ENCODE measurements at regions not wholly inside any gene's neighbourhood (a gene's known extent, or its start where the extent isn't known, plus 50 kb on each side); places are given as distances from the start of the nearest gene placed in this dataset.
"Not testable (repeated sequence)": the region's sequence is repeated elsewhere in the genome, so short reads cannot be mapped to it uniquely, and the experiment has no call there.

DNA sequence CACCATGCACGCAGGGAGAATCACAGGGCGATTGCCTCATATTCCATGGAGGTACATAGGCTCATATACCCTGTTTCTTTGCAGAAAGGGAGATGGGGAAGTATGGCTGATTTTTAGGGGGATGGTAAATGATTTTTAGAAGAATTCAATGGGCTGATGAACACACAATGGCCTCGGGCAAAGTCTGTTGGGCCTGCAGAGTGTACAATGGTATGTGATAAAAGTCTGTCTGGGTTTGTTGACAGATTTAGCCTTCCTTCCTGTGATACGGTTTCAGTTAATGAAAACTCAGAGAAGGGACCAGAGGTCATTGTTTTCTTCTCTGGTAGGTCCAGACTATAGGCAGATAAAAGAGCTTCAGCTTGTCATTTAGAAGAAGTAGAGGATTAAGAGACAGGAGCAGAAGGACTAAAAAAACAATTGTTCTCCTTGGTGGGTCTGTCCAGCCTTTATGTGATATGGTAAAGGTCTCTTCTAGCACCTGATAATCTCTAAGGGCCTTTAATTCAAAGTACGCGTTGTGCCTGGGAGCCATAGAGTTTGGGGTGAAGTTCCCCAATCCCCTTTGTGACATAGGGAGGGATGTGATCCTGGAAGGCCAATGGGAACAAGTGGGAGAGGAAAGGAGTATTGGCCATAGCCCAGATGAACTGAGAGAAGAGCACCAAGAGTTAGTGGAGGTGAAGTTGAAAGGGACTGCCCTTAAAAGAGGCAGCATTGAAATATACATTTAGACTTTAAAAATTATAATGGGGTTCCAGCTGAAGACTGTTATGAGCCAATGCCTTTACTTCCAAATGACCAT lies 107.5 kb upstream of the SERPINE2 start:
- no peak for DNase-seq

DNA sequence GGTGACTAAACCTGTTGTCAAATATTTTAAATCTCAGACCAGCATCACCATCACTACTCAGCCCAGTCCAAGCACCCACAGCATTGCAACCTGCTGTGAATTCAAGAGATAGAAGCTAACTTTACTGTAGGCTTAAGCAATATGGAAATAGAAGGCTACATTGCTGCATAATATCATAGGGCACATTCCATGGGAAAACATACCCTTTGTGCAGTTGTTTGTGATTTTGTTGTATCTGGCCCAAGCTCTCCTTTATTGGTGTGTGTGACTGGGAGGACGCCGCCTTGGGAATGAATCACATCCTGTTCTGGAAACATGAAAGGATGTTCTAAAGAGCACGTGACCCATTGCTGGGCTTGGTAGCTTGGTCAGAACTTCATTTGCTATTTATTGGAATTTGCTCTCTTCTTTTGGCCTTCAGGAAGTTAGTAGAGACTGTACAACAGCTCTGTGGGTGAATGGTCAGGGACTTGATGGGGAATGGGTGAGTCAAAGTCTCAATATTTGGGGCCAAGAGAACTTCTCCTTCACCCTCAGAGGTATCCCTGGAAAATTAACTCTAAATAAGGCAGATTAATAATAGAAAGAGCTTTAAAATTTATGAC lies 106.8 kb upstream of the SERPINE2 start:
- DNase-seq: peak; percentile 22 to 66

DNA sequence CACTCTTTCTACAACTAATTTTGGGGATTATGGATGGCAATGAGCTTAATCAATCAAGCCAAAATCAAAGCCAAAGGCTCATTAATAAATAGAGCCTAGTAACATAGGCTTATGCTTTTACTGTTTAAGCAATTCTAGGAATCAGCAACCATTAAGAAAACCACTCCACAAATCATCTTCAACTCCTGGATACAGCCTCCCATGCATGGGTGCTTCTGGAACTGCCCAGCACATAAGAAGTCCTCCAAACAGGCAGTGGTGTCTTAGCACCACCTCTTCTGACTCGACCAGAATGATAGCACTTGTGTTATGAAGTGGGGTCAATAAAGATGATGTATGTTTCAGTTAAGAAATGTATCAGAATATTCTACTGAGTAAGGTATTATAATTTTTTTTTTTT lies 104.4 kb upstream of the SERPINE2 start:
- DNase-seq: no peak

DNA sequence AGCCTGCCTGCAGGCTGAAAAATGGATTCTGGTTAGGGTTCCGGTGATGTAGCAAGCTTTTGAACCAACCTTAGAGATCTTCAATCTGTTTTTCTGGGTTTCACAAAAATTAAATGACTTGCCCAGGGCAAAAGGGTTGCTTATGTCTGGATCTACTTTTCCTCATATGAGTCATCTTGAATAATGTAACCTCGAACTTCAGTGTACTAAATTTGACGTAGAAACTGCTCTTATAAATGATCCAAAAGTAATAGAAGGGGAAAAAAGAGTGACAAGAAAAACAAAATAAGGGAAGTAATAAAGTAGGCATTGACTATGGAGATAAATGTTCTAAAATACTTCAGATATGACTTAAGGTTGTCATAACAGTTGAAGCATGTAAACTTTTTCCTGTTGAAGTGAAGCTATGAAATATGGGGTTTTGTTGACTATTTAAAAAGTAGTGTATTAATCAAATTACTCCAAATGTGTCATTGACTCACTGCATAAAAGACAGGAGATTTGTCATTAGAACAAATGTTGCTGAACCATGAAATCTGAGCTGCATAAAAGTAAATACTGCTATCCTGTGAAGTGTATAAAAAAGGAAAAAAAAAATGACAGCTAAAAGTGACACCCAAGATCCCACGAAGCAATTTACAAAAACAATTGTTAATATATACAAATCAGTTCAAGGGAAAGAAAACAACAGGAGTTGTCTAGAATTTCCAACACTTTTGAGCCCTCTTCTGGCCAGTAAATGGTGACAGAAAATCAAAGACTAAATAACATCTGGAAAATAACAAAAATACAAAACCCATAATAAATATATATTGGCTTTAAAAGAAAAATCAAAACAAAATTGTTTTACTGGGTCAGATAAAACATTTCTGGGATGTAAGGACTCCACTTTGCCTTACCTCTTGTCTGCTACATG lies 103.6 kb upstream of the SERPINE2 start:
- no peak for DNase-seq

DNA sequence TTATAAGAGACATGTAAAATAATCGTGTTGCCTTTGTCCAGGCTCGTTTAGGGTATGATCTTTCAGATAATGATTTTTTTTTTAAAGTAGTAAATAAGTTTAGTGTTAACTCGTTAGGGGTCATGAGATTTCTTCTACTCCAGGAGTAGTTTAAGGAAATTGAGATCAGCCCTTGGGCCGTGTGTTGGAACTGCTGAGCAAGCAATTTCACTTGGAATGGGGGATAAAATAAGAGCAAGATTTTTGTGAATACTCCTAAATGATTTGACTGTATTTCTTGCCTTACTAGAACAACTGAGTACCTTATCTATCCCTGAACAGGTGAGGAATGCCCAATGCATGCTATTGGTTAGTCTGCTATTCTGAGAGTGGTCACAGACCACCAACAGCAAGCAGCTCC lies 102.2 kb upstream of the SERPINE2 start:
- DNase-seq: no peak

DNA sequence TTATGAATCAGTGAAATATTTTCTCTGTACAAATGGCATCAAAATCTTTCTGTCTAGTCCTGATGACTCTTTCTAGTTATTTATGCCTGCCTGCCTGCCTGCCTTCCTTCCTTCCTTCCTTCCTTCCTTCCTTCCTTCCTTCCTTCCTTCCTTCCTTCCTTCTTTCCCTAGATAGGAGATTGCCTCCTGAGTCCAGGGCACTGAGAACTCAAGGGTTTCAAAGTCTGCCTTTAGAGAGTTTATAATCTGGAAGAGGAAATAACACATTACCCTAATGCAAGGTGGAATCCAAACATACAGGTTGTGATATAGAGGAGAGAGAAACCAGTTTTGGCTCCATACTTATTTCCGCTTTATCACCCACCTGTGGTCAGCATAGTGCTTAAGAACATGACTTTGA lies 98.1 kb upstream of the SERPINE2 start:
- no peak for DNase-seq

DNA sequence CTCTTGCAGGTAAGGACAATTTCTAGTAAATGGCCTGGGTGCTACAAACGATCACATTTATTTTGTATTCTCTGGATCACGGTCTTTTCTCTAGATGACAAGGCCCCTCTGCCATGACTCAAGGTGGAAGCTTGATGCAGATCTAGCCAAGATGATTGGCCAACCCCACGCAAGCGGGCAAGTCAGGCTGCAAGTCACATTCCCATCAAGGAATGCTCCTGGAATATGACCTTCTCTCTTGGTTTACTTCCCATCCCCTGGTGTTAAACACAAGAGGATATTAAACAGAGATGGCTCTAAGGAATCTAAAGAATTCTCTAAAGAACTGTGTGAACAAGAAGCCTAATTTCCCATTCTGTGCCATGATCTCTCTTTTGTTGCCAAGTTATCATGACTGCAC lies 97.3 kb upstream of the SERPINE2 start:
- DNase-seq: no peak

DNA sequence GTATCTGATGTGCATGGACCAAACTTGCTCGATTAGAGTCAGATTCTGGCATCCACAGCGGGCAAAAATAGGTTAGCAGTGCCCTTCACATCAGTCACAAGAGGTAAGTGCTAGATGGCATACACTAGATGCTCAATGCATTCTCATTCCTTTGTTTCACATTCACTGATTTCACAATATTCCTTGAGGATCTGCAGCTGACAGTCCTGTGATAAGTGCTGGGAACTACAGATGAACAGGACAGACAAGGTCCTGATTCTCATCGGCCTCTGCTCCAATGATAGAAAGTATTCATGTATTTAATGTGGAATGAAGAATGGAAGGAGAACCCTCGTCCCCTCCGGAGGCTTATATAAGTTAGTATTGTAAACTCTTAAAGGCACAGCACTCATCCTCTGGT lies 96.8 kb upstream of the SERPINE2 start:
- DNase-seq: no peak

DNA sequence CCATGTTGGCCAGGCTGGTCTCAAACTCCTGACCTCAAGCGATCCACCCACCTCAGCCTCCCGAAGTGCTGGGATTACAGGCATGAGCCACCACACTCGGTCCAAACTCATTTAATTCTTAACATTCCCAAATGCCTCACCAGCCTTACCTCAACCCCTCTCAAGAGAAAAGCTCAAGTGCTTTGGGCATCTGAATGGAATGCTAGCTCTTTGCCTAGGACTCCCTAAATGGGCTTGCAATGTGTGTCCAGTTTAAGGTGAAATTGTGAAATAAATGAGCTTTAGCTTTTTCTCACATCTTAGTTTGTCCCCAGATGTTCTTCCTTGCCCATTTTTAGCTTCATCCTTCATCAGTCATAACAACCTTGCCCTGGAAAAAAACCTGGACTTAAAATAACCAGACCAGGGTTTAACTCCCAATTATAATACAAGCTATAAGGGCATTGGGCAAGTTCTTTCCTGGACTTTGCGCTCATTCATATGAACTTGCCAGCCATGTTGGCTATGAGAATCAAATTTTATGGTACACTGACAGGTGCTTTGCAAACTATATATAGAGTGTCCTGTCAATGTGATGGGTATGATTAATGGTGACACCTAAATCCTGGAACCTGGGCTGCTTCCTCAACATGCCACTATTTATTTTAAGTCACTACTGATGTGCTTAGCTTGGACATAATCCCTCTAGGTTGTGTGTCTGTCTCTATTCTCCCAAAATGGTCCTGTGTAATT lies 95.1 kb upstream of the SERPINE2 start:
- no peak for DNase-seq

DNA sequence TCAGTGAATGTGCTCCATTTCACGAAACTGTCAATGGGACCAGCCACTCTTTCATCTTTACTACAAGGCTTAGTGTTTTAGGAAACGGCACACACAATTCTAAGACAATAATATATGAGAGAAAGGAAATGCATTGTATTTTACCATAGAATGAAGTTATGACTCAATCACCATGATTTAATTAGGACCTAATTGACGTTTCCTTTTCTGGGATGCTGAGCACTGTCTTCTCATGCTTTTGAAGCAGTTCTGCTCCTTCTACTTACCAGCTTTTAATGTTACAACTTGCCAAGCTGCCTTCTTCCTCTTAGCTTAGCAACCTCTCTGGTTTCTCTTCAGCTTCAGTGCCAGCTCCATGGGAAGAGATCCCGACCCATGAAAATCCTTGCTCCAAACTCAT lies 94.3 kb upstream of the SERPINE2 start:
- no peak for DNase-seq

DNA sequence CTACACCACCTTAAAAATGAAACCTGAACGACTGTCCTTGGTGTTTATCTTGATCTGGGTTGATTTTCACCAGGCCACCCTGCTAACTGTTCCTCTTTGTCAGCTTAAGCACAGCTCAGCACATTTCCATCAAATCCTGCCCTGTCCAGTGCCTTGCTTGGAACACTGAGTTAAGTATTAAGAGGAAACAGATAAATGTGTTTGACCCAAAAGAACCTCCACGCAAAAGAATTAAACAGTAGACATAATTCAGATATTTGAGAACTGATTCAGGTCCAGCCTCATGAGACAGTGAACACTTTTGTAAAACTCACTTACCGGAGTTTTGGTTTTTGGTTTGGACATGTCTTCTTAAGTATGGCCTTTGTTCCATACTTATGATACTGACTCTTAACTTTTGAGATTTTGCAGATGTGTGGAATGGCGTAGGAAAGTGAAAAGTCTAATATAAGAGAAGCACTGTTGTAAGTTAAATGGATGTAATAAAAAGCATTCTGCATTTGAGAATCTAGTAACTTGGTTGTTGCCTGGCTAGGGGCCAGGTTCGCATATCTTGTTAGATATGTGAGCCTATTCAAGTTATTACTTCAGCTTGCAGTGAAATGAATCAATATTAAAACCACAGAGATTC lies 88.9 kb upstream of the SERPINE2 start:
- DNase-seq: no peak

DNA sequence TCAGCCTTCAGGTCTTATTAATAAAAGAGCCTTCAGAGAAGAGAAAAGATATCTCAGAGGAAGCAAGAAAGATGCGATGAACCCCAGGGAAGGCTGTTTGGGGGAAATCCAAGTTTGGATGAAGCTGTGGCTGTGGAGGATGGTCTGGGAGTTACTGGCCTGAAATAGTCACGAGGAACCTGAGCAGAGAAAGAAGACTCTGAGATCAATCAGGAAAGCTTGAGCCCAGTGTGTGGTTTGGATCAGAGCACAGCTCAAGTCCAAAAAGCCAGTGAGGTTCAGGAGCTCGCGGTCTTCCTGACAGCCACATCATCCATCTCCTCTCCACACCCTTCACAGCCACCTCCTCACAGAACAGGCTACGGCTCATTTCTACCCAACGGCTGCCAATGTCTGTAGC lies 87.4 kb upstream of the SERPINE2 start:
- DNase-seq: no peak

DNA sequence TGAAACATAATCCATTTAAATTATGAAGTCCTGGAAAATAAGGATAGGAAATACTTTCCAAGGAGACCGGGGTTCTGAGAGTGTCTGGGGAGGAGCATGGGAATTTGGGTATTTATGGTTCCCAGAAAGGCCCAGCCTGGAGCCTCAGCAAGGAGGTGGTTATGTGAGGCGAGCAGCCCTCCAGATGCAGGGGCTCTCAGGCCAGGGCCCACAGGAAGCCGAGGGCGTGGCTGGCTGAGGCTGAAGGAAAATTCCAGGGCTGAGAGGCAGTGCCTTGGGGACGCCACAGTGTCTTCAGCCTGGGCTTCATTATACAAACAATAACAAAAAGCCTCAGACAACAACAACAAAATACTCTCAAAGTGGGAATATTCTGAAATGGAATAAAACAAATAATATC lies 86.9 kb upstream of the SERPINE2 start:
- no peak for DNase-seq

DNA sequence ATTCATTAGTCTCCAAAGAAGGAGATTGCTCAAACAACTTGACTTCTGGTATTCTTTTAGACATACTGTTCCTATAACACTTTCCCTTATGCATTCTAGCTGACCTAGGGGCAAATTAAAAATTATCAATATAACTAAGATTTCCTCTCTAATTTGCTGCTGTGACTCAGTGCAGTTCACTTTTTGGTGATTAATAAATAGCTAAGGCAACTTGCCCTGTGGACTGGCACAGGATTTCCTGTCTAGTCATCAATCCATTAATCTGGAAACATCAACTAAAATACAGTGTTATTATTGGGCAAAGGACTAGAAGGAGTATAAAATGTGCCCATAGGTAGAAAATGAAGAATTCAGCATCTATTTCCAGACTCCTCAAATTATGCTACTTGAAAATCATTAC lies 83.5 kb upstream of the SERPINE2 start:
- DNase-seq: no peak

DNA sequence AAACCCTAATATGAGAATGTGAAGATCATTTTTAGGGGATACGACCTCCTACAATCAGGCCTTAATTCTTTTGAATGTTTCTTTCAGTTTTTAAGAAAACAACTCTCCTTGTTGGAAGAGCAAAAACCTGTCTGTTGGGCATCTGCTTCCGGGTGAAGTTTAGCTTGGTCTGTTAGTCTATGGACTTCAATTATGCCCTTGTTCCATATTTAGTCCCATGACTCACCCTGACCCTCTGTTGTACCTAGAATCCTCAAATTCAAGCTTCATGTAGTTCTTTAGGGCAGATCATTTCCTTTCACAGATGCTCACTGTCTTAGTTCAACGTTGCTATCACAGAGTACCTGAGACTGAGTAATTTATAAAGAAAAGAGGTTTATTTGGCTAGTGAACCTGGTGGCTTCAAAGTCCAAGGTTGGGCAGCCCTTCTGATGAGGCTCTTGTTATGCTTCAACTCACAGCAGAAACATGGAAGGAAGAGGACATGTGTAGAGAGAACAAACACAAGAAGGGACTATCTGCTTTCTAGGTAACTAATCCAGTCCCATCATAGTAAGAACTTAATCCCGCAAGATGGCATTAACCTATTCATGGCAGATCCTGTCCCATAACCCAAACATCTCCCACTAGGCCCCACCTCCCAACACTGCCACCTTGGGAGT lies 82.5 kb upstream of the SERPINE2 start:
- no peak for DNase-seq

DNA sequence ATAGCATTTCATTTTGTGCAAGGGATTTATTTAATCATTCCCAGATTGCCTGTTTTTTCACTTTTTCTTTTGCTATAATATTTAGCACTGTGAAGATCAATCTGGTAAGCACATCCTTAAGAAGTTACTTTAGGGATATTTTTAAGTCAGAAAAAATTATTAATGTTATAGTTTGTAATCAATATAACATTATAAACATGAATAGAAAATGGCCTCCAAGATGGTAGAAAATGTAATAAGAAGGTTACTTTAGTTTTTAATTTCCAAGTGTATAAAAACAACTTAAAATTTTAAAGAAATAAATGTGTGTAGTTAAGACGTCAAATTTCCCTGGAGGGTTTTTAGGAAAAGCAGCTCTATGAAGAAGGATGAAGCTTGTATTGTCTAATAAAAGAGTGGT lies 81.9 kb upstream of the SERPINE2 start:
- no peak for DNase-seq

DNA sequence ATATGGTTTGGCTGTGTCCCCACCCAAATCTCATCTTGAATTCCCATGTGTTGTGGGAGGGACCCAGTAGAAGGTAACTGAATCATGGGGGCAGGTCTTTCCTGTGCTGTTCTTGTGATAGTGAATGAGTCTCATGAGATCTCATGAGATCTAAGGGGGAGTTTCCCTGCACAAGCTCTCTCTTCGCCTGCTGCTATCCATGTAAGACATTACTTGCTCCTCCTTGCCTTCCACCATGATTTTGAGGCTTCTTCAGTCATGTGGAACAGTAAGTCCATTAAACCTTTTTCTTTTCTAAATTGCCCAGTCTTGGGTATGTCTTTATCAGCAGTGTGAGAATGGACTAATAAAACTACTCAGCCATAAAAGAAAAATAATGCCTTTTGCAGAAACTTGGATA lies 80.8 kb upstream of the SERPINE2 start:
- DNase-seq: not testable (repeated sequence)

DNA sequence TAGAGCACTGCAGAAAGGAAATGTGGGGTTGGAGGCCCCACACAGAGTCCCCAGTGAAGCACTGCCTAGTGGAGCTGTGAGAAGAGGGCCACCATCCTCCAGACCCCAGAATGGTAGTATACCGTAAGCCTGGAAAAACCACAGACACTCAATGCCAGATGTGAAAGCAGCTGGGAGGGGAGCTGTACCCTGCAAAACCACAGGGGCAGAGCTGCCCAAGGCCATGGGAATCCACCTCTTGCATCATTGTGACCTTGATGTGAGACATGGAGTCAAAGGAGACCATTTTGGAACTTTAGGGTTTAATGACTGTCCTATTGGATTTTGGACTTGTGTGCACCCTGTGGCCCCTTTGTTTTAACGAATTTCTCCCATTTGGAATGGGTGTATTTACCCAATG lies 75.3 kb upstream of the SERPINE2 start:
- no peak for DNase-seq

DNA sequence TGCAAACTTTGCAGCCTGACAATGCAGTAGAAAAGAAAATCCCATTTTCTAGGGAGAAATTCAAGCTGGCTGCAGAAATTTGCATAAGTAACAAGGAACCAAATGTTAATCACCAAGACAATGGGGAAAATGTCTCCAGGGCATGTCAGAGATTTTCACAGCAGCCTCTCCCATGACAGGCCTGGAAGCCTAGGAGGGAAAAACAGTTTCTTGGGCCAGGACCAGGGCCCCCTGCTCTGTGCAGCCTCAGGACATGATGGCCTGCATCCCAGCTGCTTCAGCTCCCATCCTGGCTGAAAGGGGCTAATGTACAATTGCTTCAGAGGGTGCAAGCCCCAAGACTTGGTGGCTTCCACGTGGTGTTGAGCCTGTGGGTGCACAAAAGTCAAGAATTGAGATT lies 74.8 kb upstream of the SERPINE2 start:
- not testable (repeated sequence) for DNase-seq

DNA sequence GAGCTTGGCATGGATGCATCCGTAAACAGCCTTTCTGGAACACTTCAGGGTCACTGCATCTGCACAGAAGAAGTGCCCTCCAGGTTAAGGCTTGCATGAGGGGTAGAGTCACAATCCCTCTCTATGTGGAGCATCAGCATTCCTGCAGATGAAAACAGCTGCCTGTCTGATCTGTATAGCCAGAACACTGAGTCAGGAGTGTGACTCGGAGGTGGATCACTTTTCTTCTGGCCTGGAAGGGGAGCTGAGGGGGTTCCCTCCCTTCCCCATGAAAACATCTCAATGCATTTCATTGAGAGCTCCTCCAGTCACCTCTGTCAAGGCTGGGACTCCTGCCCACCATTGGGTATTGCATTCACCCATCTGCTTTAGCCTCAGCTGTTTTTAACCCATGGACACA lies 72.5 kb upstream of the SERPINE2 start:
- DNase-seq: peak in 1 of 2 experiments; percentile 6

DNA sequence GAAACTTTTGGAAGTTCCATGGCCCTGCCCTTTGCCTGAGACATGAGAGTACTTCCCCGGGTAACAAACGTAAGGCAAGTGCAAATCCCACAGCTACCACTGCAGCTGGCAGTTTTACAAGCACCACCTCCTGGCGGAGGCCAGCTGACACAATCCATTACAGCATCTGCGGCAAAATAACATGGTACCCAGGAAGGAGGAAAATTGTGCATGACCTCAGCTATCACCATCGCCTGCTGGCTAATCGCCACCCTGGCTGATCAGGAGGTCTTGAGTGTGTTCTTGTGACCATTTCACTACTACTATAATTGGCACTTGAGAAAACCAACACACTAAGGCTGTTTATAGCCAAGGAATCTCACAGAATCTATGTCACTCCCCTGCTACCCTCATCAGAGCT lies 71.7 kb upstream of the SERPINE2 start:
- no peak for DNase-seq

DNA sequence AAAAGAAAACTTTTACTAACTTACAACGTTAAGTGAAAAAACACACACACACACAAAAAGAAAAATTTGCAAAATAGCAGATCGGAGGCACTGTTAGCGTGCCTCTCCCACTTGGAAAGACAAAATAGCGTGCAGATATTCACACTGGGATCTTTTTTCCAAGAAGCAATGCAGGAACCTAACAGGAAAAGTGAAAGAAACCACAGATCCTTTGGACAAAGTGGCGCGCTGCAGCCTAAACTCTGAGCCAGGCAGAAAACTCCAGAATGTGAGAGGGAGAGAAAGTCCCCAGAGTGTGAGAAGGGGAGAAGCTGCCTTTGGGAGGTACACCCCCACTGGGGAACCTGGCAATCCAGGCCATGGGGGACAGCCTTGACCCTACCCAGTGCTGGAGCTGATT lies 70.7 kb upstream of the SERPINE2 start:
- DNase-seq: no peak
